Osteoblast (primary cell): ENCODE measurements at regions not wholly inside any gene's neighbourhood (a gene's known extent, or its start where the extent isn't known, plus 50 kb on each side); places are given as distances from the start of the nearest gene placed in this dataset.
"Not testable (repeated sequence)": the region's sequence is repeated elsewhere in the genome, so short reads cannot be mapped to it uniquely, and the experiment has no call there.

Experiments
- DNase-seq: peaks from one replicate; pipeline ENCODE4 v3.0.0; 2011; ENCODE audit warnings: low spot score, mixed read lengths; ENCODE audit not compliant: insufficient read length; ENCODE audit errors: missing footprints
- H2AFZ ChIP-seq: 2 replicates; pipeline ENCODE4 v1.6.0; 2011; ENCODE audit warnings: mild to moderate bottlenecking, low read length
- H3K27ac ChIP-seq: 2 replicates; pipeline ENCODE4 v1.5.1; 2011; ENCODE audit warnings: mild to moderate bottlenecking, low read depth, low read length, moderate library complexity
- H3K27me3 ChIP-seq: 2 replicates; pipeline ENCODE4 v1.6.0; 2012; ENCODE audit warnings: mild to moderate bottlenecking, control low read depth, inconsistent platforms, low read length, moderate library complexity; ENCODE audit not compliant: insufficient read depth
- H3K36me3 ChIP-seq: 2 replicates; pipeline ENCODE4 v1.5.1; 2011; ENCODE audit warnings: mild to moderate bottlenecking, low read length, control low read depth, moderate library complexity; ENCODE audit not compliant: insufficient read depth
- H3K4me1 ChIP-seq: 2 replicates; pipeline ENCODE4 v1.5.1; 2011; ENCODE audit warnings: mild to moderate bottlenecking, low read length, control low read depth, moderate library complexity; ENCODE audit not compliant: insufficient read depth
- H3K4me2 ChIP-seq: 2 replicates; pipeline ENCODE4 v1.6.0; 2011; ENCODE audit warnings: mild to moderate bottlenecking, low read length; ENCODE audit not compliant: insufficient read depth
- H3K4me3 ChIP-seq: fragments of 200-600 bp; sonication (generic); 3 replicates; pipeline ENCODE4 v1.5.1; 2012; ENCODE audit warnings: mild to moderate bottlenecking, low read length, inconsistent platforms; ENCODE audit not compliant: insufficient read depth
- H3K79me2 ChIP-seq: 2 replicates; pipeline ENCODE4 v1.6.0; 2012; ENCODE audit warnings: mild to moderate bottlenecking, low read length, control low read depth, inconsistent platforms; ENCODE audit not compliant: insufficient read depth
- H3K9me3 ChIP-seq: 2 replicates; pipeline ENCODE4 v1.5.1; 2011; ENCODE audit warnings: low read depth, low read length, control low read depth
- H4K20me1 ChIP-seq: 2 replicates; pipeline ENCODE4 v1.6.0; 2012; ENCODE audit warnings: mild to moderate bottlenecking, low read length, control low read depth; ENCODE audit not compliant: insufficient read depth
- CTCF ChIP-seq: IDR thresholded peaks from 2 replicates; pipeline ENCODE4 v1.5.1; 2011; ENCODE audit warnings: mild to moderate bottlenecking, low read depth, low read length, moderate library complexity; ENCODE audit errors: extremely low read depth

- no peaks in the 10 kb centered on the region for H3K79me2 ChIP-seq
- H3K27me3 ChIP-seq, result no peaks in the 10 kb centered on the region
- no peaks in the 10 kb centered on the region for H3K36me3 ChIP-seq
- no peak overlapping the region for H3K4me3 ChIP-seq
- H3K4me2 ChIP-seq, result no peak overlapping the region
- TF ChIP-seq CTCF, result no peak
- H2AFZ ChIP-seq, result no peak overlapping the region
- no peak overlapping the region for H3K27ac ChIP-seq
- no peaks in the 10 kb centered on the region for H3K9me3 ChIP-seq
- H4K20me1 ChIP-seq, result no peaks in the 10 kb centered on the region
- peaks cover 15% of the 10 kb centered on the region for H3K4me1 ChIP-seq
- no peak for DNase-seq
Measured at GRCh38 chr20:19872001-19872400, 113.9 kb downstream of the RIN2 start.

- no peak overlapping the region for H3K27ac ChIP-seq
- no peak for TF ChIP-seq CTCF
- no peaks in the 10 kb centered on the region for H3K27me3 ChIP-seq
- H3K9me3 ChIP-seq, result no peaks in the 10 kb centered on the region
- H3K4me1 ChIP-seq, result peaks cover 9% of the 10 kb centered on the region
- no peaks in the 10 kb centered on the region for H3K36me3 ChIP-seq
- H3K4me2 ChIP-seq, result no peak overlapping the region
- no peaks in the 10 kb centered on the region for H3K79me2 ChIP-seq
- no peak overlapping the region for H3K4me3 ChIP-seq
- no peaks in the 10 kb centered on the region for H4K20me1 ChIP-seq
- DNase-seq, result no peak
- H2AFZ ChIP-seq, result no peak overlapping the region
Measured at GRCh38 chr20:19874040-19874727, 116.1 kb downstream of the RIN2 start.

GRCh38 chr20:19875376-19876221 lies 117.5 kb downstream of the RIN2 start:
- Histone ChIP-seq H3K27me3 (no peaks in the 10 kb centered on the region), H3K9me3 (no peaks in the 10 kb centered on the region), H3K36me3 (no peaks in the 10 kb centered on the region), H3K4me1 (peaks cover 18% of the 10 kb centered on the region), H4K20me1 (no peaks in the 10 kb centered on the region), H3K4me3 (no peak overlapping the region), H3K27ac (peak overlapping the region; percentile 19), H2AFZ (peak overlapping the region; percentile 70), H3K4me2 (peak overlapping the region; percentile 18), H3K79me2 (no peaks in the 10 kb centered on the region)
- no peak for TF ChIP-seq CTCF
- no peak for DNase-seq

GRCh38 chr20:19876828-19877460 lies 118.9 kb downstream of the RIN2 start:
- Histone ChIP-seq H2AFZ (no peak overlapping the region), H3K4me2 (no peak overlapping the region)
- TF ChIP-seq CTCF, result no peak

GRCh38 chr20:19879874-19880255 lies 121.8 kb downstream of the RIN2 start:
- peaks cover 35% of the 10 kb centered on the region for H3K4me1 ChIP-seq
- H3K4me2 ChIP-seq, result peak overlapping the region; percentile 75
- not testable (repeated sequence) for H3K79me2 ChIP-seq, H3K4me3 ChIP-seq, H3K36me3 ChIP-seq, H2AFZ ChIP-seq, H3K27me3 ChIP-seq, H4K20me1 ChIP-seq, DNase-seq, H3K9me3 ChIP-seq
- peak overlapping the region; percentile 91 for H3K27ac ChIP-seq

More at GRCh38 chr20:19876828-19877460, 118.9 kb downstream of the RIN2 start:
- no peaks in the 10 kb centered on the region for H4K20me1 ChIP-seq
- H3K9me3 ChIP-seq, result no peaks in the 10 kb centered on the region
- no peaks in the 10 kb centered on the region for H3K79me2 ChIP-seq
- DNase-seq, result no peak
- no peaks in the 10 kb centered on the region for H3K27me3 ChIP-seq
- H3K4me3 ChIP-seq, result no peak overlapping the region
- H3K4me1 ChIP-seq, result peaks cover 27% of the 10 kb centered on the region
- H3K27ac ChIP-seq, result no peak overlapping the region
- no peaks in the 10 kb centered on the region for H3K36me3 ChIP-seq
